ENCODE measurements at regions not wholly inside any gene's neighbourhood (a gene's known extent, or its start where the extent isn't known, plus 50 kb on each side); places are given as distances from the start of the nearest gene placed in this dataset.

DNA sequence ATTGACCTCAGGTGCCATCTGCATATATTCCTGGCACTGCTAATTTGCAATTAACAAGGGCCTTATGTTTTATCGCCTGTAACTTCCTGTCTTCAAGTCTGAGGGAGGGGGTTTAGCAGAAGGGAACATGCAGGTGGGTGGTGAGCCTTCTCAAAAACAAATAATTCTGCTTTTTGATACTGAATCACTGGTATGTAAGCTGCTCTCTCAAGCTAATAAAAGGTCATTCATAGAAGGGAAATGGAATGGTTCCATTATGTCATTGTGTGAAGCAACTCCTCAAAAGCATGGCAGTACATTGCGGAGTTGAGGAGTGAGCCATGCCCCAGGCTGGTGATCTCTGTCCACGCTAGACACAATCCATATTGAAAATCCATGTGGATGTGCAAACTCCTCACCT lies 414.8 kb upstream of the ID2 start:
- H3K27ac ChIP-seq: no peak overlapping the region
- no peak for DNase-seq (ENCODE audit: low read depth in 1 of 2, low spot score in 1 of 2)
- no peaks in the 10 kb centered on the region for H3K27me3 ChIP-seq
- no peak overlapping the region for H3K4me3 ChIP-seq
- TF ChIP-seq, protein P1, sequence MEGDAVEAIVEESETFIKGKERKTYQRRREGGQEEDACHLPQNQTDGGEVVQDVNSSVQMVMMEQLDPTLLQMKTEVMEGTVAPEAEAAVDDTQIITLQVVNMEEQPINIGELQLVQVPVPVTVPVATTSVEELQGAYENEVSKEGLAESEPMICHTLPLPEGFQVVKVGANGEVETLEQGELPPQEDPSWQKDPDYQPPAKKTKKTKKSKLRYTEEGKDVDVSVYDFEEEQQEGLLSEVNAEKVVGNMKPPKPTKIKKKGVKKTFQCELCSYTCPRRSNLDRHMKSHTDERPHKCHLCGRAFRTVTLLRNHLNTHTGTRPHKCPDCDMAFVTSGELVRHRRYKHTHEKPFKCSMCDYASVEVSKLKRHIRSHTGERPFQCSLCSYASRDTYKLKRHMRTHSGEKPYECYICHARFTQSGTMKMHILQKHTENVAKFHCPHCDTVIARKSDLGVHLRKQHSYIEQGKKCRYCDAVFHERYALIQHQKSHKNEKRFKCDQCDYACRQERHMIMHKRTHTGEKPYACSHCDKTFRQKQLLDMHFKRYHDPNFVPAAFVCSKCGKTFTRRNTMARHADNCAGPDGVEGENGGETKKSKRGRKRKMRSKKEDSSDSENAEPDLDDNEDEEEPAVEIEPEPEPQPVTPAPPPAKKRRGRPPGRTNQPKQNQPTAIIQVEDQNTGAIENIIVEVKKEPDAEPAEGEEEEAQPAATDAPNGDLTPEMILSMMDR (IDR thresholded peaks at IDR 0.05; ENCODE audit: low read depth, low read length): no peak
- H3K4me1 ChIP-seq (ENCODE audit: low read depth): no peaks in the 10 kb centered on the region
- H3K36me3 ChIP-seq: no peaks in the 10 kb centered on the region
- no peaks in the 10 kb centered on the region for H3K9me3 ChIP-seq (ENCODE audit: low read depth)

DNA sequence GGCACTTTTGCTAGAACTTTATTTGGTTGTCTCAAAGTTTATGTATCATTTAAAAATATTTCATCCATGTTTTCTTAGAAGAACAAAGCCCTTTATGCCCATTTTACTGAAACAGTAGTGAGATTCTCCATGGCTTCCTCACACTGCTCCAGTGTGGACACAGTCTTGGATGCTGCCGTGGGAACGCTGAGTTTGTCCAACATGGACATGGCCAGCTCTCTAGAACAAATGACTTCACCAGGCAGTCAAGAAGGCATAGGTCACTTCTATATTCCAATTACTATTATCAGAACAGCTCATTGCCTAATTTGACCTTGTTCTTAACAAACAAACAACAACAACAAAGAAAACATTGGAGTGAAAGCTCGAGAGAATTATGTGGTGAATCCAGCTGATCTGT lies 414.1 kb upstream of the ID2 start:
- Histone ChIP-seq H3K27me3 (no peaks in the 10 kb centered on the region), H3K4me3 (no peak overlapping the region), H3K9me3 (ENCODE audit: low read depth) (no peaks in the 10 kb centered on the region), H3K36me3 (no peaks in the 10 kb centered on the region), H3K27ac (no peak overlapping the region), H3K4me1 (ENCODE audit: low read depth) (no peaks in the 10 kb centered on the region)
- DNase-seq (ENCODE audit: low read depth in 1 of 2, low spot score in 1 of 2): no peak
- TF ChIP-seq, protein P1 (IDR thresholded peaks at IDR 0.05; ENCODE audit: low read depth, low read length): no peak

DNA sequence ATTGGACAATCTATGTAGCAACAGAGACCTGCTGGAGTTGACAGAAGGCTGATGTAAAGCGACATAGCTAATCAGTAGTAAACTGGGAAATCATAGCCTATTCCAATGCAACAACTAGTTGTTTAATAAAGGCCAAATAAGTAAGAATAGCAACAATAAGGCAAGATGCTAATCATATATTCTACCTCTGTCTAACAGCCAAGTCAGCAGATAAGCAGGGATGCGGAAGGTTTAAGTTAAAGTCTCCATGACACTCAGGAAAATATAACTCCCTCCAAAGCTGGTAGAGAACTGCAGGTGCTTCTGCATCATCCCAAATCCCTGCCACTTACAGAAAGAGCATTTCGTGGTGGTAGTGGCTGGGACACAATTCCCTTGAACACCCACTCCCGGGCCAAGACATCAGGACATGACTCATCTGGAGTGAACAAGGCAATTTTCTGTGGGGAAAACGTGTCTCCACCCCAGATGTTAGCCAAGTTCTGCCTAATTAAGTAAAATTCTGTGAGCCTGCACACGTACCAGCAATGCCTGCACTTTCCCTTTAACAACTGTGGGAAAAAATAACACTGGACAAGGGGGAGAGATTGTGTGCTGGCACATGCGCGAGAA lies 413.6 kb upstream of the ID2 start:
- DNase-seq (ENCODE audit: low read depth in 1 of 2, low spot score in 1 of 2): peak in 1 of 2 donors; percentile 17
- no peaks in the 10 kb centered on the region for H3K36me3 ChIP-seq
- no peaks in the 10 kb centered on the region for H3K27me3 ChIP-seq
- H3K4me1 ChIP-seq (ENCODE audit: low read depth): no peaks in the 10 kb centered on the region
- no peak overlapping the region for H3K27ac ChIP-seq
- TF ChIP-seq, protein P1 (IDR thresholded peaks at IDR 0.05; ENCODE audit: low read depth, low read length): no peak
- no peaks in the 10 kb centered on the region for H3K9me3 ChIP-seq (ENCODE audit: low read depth)
- no peak overlapping the region for H3K4me3 ChIP-seq

DNA sequence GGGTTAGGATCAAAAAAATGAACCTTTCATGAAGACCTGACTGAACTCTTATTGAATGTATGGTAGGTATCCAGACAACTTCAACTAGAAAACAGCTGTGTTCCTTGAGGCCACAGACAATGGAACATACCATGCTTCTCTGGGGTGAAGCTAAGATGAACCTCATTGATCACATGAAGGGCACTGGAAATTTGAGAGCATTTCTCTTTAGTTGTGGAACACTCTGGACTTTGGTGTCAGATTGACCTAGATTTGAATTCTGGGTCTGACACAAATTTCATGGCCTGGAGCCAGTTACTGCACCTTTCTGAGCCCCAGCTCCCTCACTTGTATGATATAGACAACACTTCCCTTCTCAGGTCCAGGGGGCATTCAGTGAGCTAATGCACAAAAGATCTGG lies 411.2 kb upstream of the ID2 start:
- no peaks in the 10 kb centered on the region for H3K4me1 ChIP-seq (ENCODE audit: low read depth)
- no peak overlapping the region for H3K4me3 ChIP-seq
- no peaks in the 10 kb centered on the region for H3K36me3 ChIP-seq
- DNase-seq (ENCODE audit: low read depth in 1 of 2, low spot score in 1 of 2): no peak
- H3K27me3 ChIP-seq: no peaks in the 10 kb centered on the region
- no peak overlapping the region for H3K27ac ChIP-seq
- H3K9me3 ChIP-seq (ENCODE audit: low read depth): no peaks in the 10 kb centered on the region
- TF ChIP-seq, protein P1 (IDR thresholded peaks at IDR 0.05; ENCODE audit: low read depth, low read length): no peak

DNA sequence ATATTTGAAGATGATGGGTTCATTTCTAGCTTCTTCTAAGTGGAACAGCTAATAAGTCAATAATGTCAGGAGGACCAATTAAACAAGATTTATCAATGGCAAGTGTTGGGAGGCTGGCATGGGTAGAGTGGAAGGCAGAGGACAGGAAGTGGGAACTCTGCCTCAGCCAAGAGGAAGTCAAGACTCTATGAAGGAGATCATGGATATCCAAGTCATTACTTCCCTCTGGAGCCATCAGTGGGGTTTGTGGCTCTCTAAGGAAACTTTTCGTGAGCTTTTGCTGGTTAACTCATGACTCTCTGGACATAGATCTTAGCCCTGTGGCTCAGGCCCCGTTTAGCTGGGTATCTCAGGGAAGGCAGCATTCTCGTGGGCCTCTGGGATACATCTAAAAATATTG lies 410.4 kb upstream of the ID2 start:
- Histone ChIP-seq H3K9me3 (ENCODE audit: low read depth) (no peaks in the 10 kb centered on the region), H3K27ac (no peak overlapping the region), H3K4me1 (ENCODE audit: low read depth) (no peaks in the 10 kb centered on the region), H3K27me3 (no peaks in the 10 kb centered on the region), H3K4me3 (no peak overlapping the region), H3K36me3 (no peaks in the 10 kb centered on the region)
- TF ChIP-seq, protein P1 (IDR thresholded peaks at IDR 0.05; ENCODE audit: low read depth, low read length): no peak
- DNase-seq (ENCODE audit: low read depth in 1 of 2, low spot score in 1 of 2): no peak

DNA sequence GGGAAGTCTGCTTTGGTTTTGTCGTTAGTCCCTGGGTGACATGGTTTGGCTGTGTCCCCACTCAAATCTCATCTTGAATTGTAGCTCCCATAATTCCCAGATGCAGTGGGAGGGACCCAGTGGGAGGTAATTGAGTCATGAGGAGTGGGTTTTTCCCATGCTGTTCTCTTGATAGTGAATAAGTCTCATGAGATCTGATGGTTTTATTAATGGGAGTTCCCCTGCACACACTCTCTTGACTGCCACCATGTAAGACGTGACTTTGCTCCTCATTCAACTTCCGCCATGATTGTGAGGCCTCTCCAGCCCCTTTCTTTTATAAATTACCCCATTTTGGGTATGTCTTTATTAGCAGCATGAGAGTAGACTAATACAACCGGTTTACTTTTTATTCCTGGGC lies 405.8 kb upstream of the ID2 start:
- H3K27ac ChIP-seq: no peak overlapping the region
- TF ChIP-seq, protein P1 (IDR thresholded peaks at IDR 0.05; ENCODE audit: low read depth, low read length): no peak
- no peak for DNase-seq (ENCODE audit: low read depth in 1 of 2, low spot score in 1 of 2)
- no peaks in the 10 kb centered on the region for H3K27me3 ChIP-seq
- no peaks in the 10 kb centered on the region for H3K36me3 ChIP-seq
- H3K4me1 ChIP-seq (ENCODE audit: low read depth): no peaks in the 10 kb centered on the region
- H3K4me3 ChIP-seq: no peak overlapping the region
- H3K9me3 ChIP-seq (ENCODE audit: low read depth): no peaks in the 10 kb centered on the region
